ENCODE measurements at regions not wholly inside any gene's neighbourhood (a gene's known extent, or its start where the extent isn't known, plus 50 kb on each side); places are given as distances from the start of the nearest gene placed in this dataset.
A peak's percentile ranks its signal among the peaks of the same experiment; 100 is the strongest.
"Not testable (repeated sequence)": the region's sequence is repeated elsewhere in the genome, so short reads cannot be mapped to it uniquely, and the experiment has no call there.

DNA sequence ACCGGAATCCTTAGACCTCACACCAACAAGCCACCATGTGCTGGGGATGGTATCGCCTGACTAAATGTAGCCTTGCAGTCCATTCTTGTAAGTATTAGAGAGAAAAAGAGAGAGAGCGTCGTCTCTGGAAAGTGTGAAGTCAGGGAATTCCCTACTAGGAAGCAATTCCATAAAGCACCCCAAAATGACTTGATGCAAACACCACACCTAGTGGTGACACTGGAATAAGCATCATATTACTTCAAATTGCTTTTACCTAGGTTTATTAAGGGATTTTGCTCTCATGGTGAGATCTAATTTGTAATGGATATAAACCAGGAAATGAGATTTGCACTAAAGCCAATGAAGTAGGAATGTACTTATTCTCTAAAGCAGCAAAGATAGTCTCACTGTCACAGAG is 111.4 kb upstream of the METTL9 start:
- not testable (repeated sequence) for DNase-seq (ENCODE audit: low read depth in 2 of 2, low spot score in 1 of 2)

DNA sequence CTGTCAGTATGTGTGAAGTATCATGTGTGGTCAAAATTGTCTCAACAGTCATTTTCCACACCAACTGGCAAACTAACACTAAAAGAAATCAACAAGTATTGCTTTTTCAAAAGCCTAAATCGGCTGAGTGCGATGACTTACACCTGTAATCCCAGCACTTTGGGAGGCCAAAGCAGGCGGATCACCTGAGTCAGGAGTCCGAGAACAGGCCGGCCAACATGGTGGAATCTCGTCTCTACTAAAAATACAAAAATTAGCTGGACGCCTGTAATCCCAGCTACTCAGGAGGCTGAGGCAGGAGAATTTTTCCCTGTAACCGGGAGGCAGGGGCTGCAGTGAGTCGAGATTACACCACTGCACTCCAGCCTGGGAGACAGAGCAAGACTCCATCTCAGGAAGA is 100.3 kb upstream of the METTL9 start:
- DNase-seq (ENCODE audit: low read depth in 2 of 2, low spot score in 1 of 2), result not testable (repeated sequence)

DNA sequence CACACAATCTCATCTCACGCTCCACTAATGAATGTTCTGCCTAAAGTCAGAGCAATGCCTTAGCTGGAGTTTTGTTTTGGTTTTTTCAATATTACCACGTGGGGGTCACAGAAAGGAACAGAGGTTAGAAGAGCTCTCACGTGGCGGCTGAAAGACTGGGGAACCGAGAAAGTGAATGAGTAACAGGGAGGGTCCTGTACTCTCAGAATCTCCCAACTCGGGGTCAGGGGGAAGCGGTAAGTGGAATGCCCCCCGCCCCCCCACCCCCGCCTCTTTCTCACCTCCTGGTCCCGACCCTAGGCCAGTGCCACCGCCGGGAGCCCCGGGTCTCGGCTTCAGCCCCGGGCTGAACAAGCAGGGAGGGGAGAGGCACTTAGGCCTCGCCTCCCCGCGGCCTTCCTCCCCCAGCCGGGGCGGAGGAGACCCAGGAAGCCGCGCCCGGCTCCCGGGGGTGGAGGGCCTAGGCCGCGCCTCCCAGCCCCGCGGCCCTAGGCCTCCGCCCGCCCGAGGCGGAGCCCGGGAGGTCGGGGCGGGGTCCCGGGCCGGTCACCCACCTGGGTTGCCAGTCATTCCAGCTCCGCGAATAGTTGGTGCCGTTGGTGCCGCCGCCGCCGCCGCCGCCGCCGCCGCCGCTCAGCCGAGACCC is 98.0 kb upstream of the METTL9 start:
- peak in 1 of 2 donors; percentile 41 for DNase-seq (ENCODE audit: low read depth in 2 of 2, low spot score in 1 of 2)

DNA sequence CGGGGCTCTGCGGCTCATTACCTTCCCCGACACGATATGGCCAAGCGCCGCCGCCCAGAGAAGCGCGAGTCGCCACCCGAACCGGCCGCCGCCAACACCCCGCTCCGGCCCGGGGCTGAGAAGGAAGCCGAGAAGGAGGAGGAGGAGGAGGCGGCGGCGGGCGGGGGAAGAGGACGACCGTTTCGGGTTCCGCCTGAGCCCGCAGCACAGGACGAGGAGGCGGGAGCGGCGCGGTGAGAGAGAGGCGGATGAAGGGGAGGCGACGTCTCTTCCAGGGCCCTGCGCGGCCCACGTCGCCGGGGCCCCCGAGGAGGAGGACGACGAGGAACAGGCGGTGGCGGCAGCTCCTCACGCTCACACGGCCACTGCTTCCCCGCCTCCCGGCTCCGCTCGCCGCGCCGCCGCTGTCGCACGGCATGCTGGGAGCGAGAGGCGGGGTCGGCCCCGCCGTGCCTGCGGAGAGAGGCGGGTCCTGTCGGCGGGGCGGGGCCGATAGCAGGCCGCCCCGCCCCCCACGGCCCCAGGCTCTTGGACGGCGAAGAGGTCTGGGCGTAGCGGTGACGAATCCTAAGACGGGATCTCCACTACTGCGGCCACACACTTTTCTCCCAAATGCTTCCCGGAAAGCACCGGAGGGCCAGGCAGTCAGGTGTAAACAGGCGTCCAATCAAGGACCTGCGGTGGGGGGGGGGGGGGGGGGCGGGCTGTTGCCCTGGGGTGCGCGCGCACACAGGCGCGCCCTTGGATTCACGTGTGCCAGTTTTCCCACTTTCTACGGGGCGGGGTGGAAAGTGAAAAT is 97.3 kb upstream of the METTL9 start:
- DNase-seq (ENCODE audit: low read depth in 2 of 2, low spot score in 1 of 2), result peak; percentile 80 to 85

DNA sequence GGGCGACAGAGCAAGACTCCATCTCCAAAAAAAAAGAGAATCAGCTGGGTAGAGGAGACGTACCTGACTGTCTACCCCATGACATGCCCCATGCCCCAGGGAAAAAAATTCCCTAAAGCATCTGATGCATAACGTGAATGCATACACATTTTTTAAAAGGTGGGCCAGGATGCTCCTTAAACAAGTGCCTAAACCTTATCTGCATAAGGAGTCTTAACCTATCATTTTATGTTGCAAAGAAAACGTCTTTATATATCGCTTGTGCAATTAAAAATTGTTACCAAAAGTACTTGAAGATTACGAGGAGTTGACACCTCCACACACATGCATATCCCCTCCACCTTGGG is 95.8 kb upstream of the METTL9 start:
- not testable (repeated sequence) for DNase-seq (ENCODE audit: low read depth in 2 of 2, low spot score in 1 of 2)

DNA sequence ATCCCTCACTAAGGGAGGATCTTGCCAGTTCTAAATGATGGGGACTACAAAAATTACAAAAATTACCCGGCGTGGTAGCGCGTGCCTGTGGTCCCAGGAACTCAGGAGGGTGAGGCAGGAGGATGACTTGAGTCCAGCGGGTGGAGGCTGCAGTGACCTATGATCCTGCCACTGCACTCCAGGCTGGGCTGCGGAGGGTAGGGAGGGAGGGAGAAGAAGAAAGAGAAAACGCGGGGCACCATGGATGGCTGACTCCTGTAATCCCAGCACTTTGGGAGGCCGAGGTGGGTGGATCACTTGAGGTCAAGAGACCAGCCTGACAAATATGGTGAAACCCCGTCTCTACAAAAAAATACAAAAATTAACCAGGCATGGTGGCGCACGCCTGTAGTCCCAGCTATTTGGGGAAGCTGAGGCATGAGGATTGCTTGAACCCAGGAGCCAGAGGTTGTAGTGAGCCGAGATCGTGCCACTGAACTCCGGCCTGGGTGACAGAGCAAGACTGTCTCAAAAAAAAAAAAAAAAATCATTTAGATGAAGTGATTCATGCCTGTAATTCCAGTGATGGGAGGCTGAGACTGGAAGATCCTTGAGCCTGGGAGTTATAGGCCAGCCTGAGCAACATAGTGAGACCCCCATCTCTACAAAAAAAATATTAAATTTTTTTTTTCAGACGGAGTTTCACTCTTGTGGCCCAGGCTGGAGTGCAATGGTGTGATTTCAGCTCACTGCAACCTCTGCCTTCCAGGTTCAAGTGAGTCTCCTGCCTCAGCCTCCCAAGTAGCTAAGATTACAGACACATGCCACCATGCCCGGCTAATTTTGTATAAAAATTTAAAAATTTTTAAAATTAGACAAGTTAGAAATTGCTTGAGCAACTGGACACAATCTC is 95.2 kb upstream of the METTL9 start:
- DNase-seq (ENCODE audit: low read depth in 2 of 2, low spot score in 1 of 2), result not testable (repeated sequence)

DNA sequence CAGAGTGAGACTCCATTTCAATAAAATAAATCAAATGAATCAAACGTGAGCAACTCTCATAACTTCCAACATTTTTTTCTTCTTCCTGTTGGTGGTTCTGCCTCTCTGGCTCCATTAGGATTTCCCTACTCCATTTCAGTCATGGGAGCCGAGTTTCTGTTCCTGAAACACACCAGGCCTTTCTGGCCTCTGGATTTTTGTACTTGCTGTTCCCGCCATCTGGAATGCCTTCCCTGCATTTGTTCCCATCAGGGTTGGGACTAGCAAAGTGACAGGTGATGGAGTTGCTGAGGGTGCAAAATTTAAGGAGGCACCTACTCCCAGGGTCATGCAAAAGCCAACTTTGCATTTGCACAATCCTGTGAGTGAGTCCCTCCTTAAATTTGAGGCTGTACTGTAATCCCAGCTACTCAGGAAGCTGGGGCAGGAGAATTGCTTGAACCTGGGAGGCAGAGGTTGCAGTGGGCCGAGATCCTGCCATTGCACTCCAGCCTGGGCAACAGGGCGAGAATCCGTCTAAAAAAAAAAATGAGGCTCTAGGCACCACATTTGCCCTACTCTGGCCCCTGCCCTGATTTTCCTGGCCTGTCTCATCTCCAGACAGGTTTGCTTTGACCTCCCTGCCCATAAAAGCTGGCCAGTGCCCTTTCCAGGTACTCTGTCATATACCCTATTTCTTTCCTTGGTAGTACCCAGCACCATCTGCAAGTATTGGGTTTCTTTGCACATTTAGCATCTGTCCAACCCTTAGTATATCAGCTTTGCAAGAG is 93.4 kb upstream of the METTL9 start:
- DNase-seq (ENCODE audit: low read depth in 2 of 2, low spot score in 1 of 2), result not testable (repeated sequence)

DNA sequence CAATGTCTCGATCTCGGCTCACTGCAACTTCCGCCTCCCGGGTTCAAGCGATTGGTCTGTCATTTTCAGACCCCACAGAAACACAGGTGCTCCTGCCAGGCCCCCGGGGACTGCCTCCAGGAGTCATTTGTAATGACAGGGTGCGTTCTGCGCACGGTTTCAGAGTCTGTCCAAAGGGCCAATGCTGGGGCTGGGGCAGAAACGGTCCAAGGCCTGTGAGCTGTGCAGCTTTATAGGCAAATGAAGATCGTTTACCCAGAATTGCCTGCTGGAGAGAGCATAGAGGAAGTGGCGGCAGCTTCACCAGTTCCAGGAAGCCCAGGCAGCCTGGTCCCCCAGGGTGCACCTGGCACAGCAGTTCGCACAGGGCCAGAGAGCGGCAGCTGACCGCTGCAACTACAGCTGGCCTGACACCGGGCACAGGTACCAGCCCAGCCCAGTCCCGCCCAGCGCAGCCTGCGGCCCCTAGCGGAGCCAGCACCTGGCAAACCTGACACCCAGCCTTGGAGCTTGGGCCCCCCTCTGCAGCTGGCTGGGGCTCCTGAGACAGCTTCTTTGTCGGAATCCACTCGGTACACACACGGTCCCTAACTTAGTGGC is 92.4 kb upstream of the METTL9 start:
- peak in 1 of 2 donors; percentile 34 for DNase-seq (ENCODE audit: low read depth in 2 of 2, low spot score in 1 of 2)

DNA sequence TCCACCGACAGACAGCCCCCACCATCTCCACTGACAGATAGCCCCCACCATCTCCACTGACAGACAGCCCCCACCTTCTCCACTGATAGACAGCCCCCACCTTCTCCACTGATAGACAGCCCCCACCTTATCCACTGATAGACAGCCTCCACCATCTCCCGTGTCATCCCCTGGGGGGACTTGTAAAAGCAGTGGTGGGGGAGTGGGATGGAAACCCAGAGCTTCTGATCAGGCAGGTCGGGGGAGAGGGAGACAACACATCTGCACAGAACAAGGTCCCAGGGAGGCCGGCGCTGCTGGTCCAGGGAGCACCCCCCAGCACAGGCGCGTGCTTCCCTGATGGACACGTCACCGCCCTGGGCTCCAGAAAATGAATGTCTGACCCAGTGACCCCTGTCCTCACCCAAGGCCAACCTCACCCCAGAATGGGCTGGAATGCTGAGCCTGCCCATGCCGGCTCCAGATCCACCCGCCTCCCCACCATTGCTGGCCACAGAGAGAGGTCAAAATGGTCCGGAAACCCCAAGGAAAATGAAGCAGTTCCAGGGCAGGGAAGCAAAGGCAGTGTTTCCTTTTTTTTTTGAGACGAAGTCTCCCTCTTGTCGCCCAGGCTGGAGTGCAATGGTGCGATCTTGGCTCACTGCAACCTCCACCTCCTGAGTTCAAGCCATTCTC is 91.6 kb upstream of the METTL9 start:
- not testable (repeated sequence) for DNase-seq (ENCODE audit: low read depth in 2 of 2, low spot score in 1 of 2)

DNA sequence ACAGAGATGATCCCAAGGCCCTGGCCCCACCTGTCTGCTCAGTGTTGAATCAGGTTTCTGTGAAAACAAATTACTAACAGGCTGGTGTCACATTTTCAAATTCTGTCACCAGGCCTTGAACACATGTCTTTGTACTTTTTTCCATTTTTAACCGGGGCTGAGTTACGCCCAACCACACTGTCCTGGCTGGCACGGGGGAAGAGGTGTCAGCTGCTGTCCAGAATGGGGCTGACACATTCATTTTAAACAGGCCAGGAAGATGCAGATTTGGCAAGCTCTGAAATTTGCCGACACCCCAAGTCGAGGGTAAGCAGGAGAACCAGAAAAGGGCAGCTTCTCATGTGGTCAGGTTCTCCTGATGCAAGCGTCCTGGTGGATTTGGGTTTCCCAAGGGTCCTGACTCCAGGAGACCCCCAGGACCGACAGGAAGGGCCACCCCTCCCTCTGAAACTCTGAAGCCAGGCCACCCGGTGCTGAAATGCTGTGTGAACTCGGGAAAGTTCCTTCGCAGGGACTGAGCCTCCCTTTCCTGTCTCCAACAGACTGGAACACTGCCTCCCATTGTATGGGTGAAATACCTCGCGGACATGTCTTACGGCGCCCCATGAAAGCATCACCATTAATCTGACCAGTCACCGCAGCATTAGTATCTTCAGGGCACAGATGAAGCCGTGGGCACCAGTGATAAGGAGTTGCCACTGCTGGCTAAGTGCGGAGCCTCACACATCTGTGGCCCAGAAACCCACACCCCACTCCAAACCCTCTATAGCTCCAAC is 90.5 kb upstream of the METTL9 start:
- DNase-seq (ENCODE audit: low read depth in 2 of 2, low spot score in 1 of 2), result not testable (repeated sequence)

DNA sequence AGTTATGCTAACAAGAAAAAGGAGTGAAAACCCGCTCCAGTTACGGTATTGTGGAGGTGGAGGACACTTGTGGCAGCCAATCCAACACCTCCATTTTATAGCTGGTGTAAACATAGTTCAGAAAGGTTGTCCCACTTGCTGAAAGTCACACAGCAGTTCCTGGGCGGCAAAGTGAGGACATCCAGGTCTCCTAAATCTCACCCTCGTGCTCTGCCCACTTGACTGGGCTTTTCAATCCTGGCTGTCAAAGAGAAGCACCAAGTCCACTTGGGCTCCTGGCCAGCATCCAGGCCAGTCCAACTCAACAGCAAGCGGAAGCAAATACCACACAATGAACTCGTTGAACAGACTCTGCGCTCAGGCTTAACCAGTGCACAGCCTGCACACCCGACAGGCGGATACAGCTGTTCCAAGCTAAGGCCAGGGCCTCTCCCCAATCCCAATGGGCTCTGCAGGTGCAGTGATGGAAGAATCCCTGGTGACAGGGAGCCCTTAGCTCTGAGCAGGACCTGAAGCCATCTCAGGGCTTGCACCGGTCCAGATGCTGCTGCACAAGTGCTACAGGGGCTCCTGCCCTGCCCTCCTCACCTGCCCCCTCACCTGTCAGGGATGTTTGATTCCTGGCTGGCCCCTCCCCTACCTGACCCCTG is 89.8 kb upstream of the METTL9 start:
- DNase-seq (ENCODE audit: low read depth in 2 of 2, low spot score in 1 of 2), result not testable (repeated sequence)

DNA sequence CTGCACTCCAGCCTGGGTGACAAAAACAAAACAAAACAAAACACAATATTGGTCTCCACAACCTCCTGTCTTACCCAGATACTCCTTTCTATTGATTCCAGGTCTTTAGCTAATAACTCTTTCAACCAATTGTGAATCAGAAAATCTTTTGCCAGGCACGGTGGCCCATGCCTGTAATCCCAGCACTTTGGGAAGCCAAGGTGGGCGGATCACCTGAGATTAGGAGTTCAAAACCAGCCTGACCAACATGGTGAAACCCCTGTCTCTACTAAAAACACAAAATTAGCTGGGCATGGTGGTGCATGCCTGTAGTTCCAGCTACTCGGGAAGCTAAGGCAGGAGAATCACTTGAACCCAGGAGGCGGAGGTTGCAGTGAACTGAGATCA is 88.5 kb upstream of the METTL9 start:
- DNase-seq (ENCODE audit: low read depth in 2 of 2, low spot score in 1 of 2), result not testable (repeated sequence)

DNA sequence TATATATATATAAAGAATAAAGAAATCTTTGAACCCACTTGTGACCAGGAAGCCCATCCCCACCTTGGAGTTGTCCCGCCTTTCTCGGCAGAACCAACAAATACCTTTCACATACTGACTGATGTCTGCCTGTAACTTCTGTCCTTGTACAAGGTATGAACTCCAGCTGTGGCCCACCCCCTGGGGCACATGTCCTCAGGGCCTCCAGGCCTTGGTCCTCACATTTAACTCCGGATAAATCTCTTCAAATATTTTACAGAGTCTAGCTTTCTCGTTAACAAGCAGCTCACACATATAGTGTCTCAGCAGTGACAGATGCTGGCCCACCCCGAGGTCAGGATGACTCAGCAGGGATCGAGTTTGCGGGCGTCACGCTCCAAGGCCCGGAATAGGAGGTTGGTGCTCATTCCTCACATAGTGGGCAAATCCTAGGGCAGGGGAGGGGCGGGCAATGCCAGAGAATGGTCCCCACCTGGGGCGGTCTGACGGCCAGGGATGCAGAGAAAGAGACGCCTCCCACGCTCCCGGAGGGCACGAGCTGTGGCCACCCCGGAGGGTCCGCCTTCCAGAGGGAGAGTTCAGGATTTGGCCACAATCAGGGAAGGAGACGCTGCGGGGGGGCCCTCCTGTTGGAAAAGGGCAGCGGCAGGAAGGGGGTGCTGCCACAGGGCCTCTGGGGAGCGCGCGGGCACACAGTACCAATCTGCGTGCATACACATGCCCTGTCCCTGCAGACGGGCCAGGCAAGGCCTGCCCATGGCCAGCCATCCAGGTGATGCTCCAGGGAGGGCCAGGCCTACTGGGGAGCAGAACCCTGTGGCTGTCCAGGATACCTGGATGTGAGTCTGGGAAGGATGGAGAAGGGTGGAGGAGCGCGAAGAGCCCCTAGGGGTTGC is 87.8 kb upstream of the METTL9 start:
- DNase-seq (ENCODE audit: low read depth in 2 of 2, low spot score in 1 of 2), result not testable (repeated sequence)

DNA sequence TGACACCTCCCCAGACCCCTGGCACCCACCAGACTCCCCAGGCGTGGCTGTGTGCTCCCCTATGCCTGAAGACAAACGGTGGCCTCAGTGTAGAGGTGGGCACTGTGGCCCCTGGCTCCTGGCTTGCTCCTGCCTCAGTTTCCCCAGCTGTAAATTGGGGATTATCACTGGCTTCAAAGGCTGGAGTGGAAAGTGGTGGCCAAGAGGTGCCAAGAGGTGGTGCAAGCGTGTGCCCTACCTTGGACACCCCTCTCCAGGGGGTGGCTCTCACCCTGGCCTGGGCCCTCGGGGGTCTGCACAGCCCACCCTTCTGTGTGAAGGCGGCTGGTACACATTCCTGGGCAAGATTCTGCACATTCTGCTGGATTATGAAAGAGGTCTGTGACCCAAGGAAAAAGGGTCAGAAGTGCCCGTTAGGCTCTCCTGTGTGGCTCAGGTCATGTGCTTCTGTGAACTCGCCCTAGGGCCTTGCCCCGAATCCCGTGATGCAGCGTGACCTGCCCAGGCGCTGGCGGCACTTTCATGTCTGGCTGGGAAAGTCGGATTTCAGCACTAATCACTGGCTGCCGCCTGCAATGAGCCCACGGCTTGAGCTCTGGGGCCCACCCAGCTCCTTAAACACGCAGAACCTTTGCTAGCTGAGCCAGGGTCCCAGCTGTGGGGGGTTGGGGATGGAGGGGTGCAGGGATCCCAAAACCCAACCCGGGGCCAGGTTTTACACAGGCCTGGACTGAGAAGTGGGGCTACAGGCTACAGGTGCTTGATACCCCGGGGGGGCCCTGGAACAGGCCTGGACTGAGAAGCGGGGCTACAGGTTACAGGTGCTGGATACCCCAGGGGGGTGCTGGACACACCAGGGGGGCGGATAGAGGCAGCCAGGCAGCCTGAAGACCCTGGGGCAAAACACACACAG is 86.8 kb upstream of the METTL9 start:
- DNase-seq (ENCODE audit: low read depth in 2 of 2, low spot score in 1 of 2), result not testable (repeated sequence)

DNA sequence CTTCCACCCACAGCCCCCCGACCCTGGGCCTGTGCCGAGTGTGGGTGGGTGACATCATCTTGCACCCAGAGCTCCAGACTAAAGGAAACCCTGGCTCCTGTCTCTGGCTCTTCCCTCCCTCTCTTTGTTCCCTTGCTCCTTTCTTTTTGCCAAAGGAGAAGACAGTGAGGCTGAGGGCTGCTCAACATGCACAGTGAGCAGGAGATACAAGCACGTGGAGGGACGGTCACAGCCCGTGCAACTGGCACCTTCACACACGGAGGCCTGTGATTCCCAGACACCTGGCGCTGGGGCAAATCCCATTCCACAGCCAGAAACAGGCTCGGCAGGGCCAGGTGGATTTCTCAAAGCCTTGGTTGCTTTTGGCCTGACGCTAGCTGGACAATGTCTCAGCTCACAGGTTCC is 86.0 kb upstream of the METTL9 start:
- not testable (repeated sequence) for DNase-seq (ENCODE audit: low read depth in 2 of 2, low spot score in 1 of 2)

DNA sequence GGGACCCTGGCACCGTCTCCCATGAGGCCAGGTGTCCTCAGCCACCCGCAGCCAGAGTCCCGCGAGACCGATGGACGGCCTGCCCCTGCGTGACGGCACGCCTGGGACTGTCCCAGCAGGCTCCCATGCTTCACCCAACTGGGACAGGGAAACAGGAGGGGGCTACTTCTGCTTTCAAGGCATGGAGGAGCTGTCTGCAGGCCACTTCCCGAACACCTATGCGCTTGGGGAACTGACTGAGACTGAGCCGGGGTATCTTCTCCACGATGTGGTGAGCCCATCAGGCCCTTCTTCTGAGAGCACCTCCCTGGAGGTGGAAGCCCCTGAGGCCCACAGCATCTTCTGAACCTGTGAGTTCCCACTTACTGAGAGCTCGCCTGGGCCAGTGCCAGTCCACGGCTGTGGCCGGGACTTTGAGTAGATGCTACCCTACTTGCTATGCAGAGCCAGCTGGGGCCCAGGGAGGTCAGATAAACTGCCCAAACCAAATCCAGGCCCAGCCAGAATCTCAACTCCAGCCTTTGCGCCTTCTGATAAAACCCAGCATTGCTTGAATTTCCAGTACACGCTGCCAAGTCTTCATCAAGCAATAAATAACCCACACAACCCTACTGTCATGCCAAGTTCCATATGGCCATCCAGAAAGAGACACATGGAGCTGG is 85.4 kb upstream of the METTL9 start:
- not testable (repeated sequence) for DNase-seq (ENCODE audit: low read depth in 2 of 2, low spot score in 1 of 2)
